Tibial nerve (tissue), 4 donors: ENCODE measurements at regions not wholly inside any gene's neighbourhood (a gene's known extent, or its start where the extent isn't known, plus 50 kb on each side); places are given as distances from the start of the nearest gene placed in this dataset.

Experiments
- DNase-seq, 2 donors: peaks; one replicate each; pipeline ENCODE4 v3.0.0-alpha.2; 2019; ENCODE audit warnings: low spot score in 2 of 2
- H3K27ac ChIP-seq, 4 donors: fragments of 200-600 bp; sonication (generic) in 3 of 4; one replicate each; pipeline ENCODE4 v1.5.1; 2017 to 2019; ENCODE audit warnings: mild to moderate bottlenecking in 1 of 4
- H3K27me3 ChIP-seq, 2 donors: fragments of 200-600 bp; sonication (generic) in 1 of 2; one replicate each; pipeline versions ENCODE4 v1.5.1 to v1.6.0; 2017 to 2019
- H3K36me3 ChIP-seq, 3 donors: fragments of 200-600 bp; sonication (generic); one replicate each; pipeline ENCODE4 v1.5.1; 2018 to 2019
- H3K4me1 ChIP-seq, 4 donors: fragments of 200-600 bp; sonication (generic) in 3 of 4; one replicate each; pipeline ENCODE4 v1.5.1; 2017 to 2019
- H3K4me3 ChIP-seq, 4 donors: fragments of 200-600 bp; sonication (generic) in 3 of 4; one replicate each; pipeline ENCODE4 v1.5.1; 2017 to 2019; ENCODE audit warnings: mild to moderate bottlenecking in 1 of 4, moderate library complexity in 1 of 4
- H3K9me3 ChIP-seq, 4 donors: fragments of 200-600 bp; sonication (generic) in 3 of 4; one replicate each; pipeline ENCODE4 v1.5.1; 2017 to 2019
- EP300 ChIP-seq, 2 donors: sonication (generic); formaldehyde crosslinking; IDR thresholded peaks; one replicate each; pipeline ENCODE4 v1.6.1; 2017; ENCODE audit warnings: antibody characterized with exemption in 2 of 2, mild to moderate bottlenecking in 1 of 2
- POLR2A ChIP-seq, 2 donors: fragments of 450-650 bp; IDR thresholded peaks; one replicate each; pipeline ENCODE4 v1.6.1; 2017; ENCODE audit warnings: antibody characterized with exemption in 2 of 2, mild to moderate bottlenecking in 2 of 2, moderate library complexity in 2 of 2
- WGBS, 2 donors: methylation state at CpG; one replicate each; pipeline ENCODE4 v1.1.5; 2018; 5-methylcytosine and 5-hydroxymethylcytosine counted together
- TF ChIP-seq, protein P1 (sequence below), 5 experiments: fragments of 200-600 bp in 3 of 5; fragments of 450-650 bp in 2 of 5; sonication (generic) in 3 of 5; IDR thresholded peaks; one replicate each; pipeline ENCODE4 v1.5.1; 2016 to 2019; ENCODE audit warnings: antibody characterized with exemption in 5 of 5, mild to moderate bottlenecking in 3 of 5, moderate library complexity in 2 of 5

DNA sequence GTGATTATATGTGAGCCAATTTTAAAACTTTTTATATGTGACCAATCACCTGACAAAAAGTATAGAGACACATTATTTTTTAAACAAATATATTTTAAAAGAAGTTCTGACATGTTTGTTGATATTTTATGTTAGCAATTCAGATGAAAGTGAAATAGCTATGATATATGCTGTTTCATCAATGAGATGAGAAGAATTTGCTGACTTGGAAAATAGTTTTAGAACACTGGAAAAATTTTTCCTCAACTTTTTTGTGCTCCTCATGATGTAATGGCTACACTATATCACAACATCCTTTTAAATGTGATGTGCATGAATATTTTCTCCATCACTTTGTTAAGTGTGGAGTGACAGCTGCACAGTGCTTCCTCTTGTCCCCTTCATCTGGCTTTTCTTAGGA lies 434.0 kb downstream of the PLCL1 start:
- H3K27ac ChIP-seq: no peak overlapping the region
- no peak for TF ChIP-seq POLR2A (IDR thresholded peaks at IDR 0.05)
- DNase-seq: no peak
- no peaks in the 10 kb centered on the region for H3K4me1 ChIP-seq
- no peaks in the 10 kb centered on the region for H3K9me3 ChIP-seq
- no peaks in the 10 kb centered on the region for H3K36me3 ChIP-seq
- no peaks in the 10 kb centered on the region for H3K27me3 ChIP-seq
- H3K4me3 ChIP-seq: no peak overlapping the region

DNA sequence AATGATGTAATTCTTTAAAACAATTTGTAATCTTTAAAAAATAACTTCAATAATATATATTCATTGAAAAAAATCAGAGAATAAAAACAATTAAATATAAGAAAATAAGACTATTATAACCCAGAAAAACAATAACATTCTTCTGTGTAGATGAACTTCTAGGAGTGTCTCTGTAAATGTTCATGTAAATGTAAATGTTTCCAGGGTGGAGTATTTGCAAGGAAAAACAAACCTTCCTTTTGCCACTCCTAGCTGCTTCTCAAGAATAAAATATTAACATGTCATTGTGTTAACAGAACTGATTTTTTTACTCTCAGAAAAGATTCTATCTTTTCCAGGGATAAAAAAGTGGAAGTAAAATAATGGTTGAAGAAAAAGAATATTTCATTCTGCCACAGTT lies 431.9 kb downstream of the PLCL1 start:
- no peaks in the 10 kb centered on the region for H3K36me3 ChIP-seq
- TF ChIP-seq POLR2A (IDR thresholded peaks at IDR 0.05) (no peak), EP300 (IDR thresholded peaks at IDR 0.05) (no peak)
- H3K9me3 ChIP-seq: no peaks in the 10 kb centered on the region
- H3K4me3 ChIP-seq: no peak overlapping the region
- no peak overlapping the region for H3K27ac ChIP-seq
- H3K4me1 ChIP-seq: no peaks in the 10 kb centered on the region
- DNase-seq: no peak
- no peaks in the 10 kb centered on the region for H3K27me3 ChIP-seq

DNA sequence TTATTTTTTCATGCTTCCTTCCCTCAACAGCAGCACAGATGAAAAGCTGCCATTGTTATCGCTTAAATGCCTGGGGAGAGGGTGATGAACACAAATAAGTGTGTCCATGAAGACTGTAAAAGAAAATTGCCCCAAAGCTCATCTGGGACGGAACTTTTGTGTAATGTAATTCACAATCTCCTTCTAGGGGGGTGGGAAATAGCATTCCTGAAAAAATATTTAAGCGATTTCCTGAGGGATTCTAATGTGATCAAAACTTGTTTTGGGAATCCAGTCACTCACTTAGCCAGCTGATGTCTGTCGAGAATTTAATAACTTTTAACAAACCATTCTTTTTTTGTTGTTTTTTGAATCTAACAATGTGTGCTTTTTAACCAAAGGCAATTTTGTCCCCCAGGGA lies 427.9 kb downstream of the PLCL1 start:
- Histone ChIP-seq H3K4me3 (no peak overlapping the region), H3K36me3 (no peaks in the 10 kb centered on the region), H3K9me3 (no peaks in the 10 kb centered on the region), H3K27ac (no peak overlapping the region), H3K27me3 (no peaks in the 10 kb centered on the region), H3K4me1 (no peaks in the 10 kb centered on the region)
- DNase-seq: no peak
- 36 to 44% methylated on average over 4 of the region's 4 CpGs for WGBS, 2 donors
- TF ChIP-seq POLR2A (IDR thresholded peaks at IDR 0.05) (no peak), EP300 (IDR thresholded peaks at IDR 0.05) (no peak)
- TF ChIP-seq, protein P1, sequence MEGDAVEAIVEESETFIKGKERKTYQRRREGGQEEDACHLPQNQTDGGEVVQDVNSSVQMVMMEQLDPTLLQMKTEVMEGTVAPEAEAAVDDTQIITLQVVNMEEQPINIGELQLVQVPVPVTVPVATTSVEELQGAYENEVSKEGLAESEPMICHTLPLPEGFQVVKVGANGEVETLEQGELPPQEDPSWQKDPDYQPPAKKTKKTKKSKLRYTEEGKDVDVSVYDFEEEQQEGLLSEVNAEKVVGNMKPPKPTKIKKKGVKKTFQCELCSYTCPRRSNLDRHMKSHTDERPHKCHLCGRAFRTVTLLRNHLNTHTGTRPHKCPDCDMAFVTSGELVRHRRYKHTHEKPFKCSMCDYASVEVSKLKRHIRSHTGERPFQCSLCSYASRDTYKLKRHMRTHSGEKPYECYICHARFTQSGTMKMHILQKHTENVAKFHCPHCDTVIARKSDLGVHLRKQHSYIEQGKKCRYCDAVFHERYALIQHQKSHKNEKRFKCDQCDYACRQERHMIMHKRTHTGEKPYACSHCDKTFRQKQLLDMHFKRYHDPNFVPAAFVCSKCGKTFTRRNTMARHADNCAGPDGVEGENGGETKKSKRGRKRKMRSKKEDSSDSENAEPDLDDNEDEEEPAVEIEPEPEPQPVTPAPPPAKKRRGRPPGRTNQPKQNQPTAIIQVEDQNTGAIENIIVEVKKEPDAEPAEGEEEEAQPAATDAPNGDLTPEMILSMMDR (IDR thresholded peaks at IDR 0.05): no peak

DNA sequence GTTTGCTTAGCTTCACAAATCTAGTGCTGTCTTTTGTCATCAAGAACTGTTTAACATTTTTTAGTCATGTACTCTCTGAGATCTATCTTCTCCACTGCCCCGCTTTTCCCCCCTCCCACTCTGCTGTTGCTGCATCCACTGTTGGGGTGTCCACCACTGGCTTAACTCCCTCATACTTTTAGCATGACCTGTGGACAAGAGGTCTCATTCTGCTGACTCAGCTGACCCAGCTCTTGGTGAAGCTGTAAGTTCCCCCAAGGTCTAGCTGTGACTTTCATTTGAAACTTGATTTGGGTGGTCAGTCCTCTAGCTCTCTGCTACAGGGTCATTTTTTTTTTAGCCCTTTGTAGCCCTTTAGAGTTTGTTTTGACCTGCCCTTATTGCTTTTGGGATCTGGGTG lies 427.2 kb downstream of the PLCL1 start:
- TF ChIP-seq, protein P1 (IDR thresholded peaks at IDR 0.05): no peak
- no peak for TF ChIP-seq POLR2A (IDR thresholded peaks at IDR 0.05)
- TF ChIP-seq EP300 (IDR thresholded peaks at IDR 0.05): no peak

DNA sequence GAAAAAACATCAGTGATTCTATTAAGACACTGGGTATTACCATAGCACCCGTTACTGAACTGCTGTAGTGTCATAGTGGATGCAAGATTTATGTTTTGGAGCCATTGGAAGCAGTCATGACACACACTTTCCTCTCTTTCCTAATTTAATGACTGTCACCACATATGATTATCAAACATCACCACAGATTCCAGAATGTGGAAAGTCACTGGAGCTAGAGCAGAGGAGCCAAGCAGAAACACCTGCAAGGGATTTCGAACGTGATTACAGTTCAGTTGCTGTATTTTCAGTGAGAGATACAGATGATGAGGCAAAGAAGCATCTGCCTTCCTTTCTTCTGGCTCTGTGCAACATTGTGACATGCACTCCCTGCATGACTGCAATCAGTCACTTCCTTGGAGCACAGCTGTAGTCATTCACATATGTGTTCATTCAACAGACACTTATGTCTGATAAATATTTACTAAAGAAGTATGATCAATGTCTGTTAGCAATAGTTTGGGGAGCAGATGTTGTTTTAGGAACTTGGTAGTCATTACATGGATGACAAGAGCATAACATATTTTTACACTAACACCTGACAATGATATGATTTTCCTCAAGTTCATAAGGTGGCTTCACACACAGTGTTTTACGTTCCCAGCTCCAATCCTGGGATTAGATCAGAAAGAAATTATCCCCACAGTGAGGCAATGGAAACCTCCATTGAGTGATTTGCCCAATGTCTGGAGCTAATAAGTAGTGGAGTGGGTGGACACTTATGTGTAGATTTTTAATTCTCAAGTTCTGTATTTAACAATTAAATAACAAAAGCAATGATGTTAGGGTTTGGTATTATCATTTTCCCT lies 416.6 kb downstream of the PLCL1 start:
- Histone ChIP-seq H3K4me1 (no peaks in the 10 kb centered on the region), H3K27me3 (no peaks in the 10 kb centered on the region), H3K27ac (no peak overlapping the region), H3K4me3 (no peak overlapping the region), H3K36me3 (no peaks in the 10 kb centered on the region), H3K9me3 (no peaks in the 10 kb centered on the region)
- WGBS, 2 donors: 73 to 81% methylated on average over 4 of the region's 4 CpGs
- TF ChIP-seq POLR2A (IDR thresholded peaks at IDR 0.05) (no peak), EP300 (IDR thresholded peaks at IDR 0.05) (no peak)
- TF ChIP-seq, protein P1 (IDR thresholded peaks at IDR 0.05): no peak
- no peak for DNase-seq

More for the DNA sequence above, 427.2 kb downstream of the PLCL1 start:
- no peaks in the 10 kb centered on the region for H3K9me3 ChIP-seq
- H3K27me3 ChIP-seq: no peaks in the 10 kb centered on the region
- H3K27ac ChIP-seq: no peak overlapping the region
- H3K4me3 ChIP-seq: no peak overlapping the region
- no peaks in the 10 kb centered on the region for H3K36me3 ChIP-seq
- 88 to 92% methylated on average over 1 of the region's 1 CpG for WGBS, 2 donors
- H3K4me1 ChIP-seq: no peaks in the 10 kb centered on the region
- no peak for DNase-seq

DNA sequence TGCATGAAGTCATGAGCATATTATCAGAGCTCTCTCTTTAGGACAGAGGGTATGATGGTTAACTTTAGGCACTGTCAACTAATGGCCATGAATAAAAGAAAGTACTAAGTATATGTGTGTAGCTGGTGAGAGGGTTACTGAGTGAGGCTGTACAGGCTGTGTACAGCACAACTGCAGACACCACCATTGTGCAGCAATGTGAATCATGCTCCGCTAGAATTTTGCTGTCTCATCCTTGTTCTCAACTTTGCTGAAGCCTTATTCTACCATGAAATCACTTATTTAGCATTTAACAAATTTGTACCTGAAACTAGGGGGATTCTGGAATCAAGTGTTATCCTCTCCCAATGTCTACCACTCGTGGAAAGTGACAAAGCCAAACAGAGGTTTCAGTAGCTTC lies 414.9 kb downstream of the PLCL1 start:
- Histone ChIP-seq H3K27ac (no peak overlapping the region), H3K9me3 (no peaks in the 10 kb centered on the region), H3K36me3 (no peaks in the 10 kb centered on the region), H3K27me3 (no peaks in the 10 kb centered on the region), H3K4me1 (no peaks in the 10 kb centered on the region), H3K4me3 (no peak overlapping the region)
- no peak for DNase-seq
- WGBS, 2 donors: 76 to 81% methylated on average over 2 of the region's 2 CpGs
- TF ChIP-seq EP300 (IDR thresholded peaks at IDR 0.05): no peak
- TF ChIP-seq POLR2A (IDR thresholded peaks at IDR 0.05): no peak
- TF ChIP-seq, protein P1 (IDR thresholded peaks at IDR 0.05): no peak
